ENCODE measurements at regions not wholly inside any gene's neighbourhood (a gene's known extent, or its start where the extent isn't known, plus 50 kb on each side); places are given as distances from the start of the nearest gene placed in this dataset.

DNA sequence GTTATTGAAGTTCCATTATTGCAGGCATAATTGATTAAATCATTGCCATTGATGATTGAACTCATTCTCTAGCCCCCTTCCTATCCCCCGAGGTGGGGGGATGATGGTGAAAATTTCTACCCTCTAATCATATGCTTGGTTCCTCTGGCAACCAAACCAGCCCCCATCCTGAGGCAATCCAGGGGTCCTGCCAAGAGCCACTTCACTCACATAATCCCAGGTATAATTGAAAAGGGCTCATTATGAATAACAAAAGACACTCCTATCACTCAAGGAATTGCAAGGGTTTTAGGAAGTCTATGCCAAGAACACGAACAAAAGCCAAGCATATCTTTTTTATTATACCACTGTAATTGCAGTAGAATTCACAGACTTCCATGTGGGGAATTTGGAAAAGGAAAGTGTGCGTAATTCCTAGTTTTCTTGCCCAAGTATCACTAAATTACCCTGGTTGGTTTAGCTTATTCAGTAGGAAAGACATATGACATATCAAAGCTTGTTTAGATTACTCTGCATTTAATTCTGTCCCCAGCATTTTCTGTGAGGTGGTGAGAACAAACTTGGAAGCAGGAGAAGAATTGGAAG lies 130.7 kb upstream of the TAF11L2 start:
- TF ChIP-seq POLR2A (IDR thresholded peaks at IDR 0.05) (no peak), POLR2AphosphoS5 (IDR thresholded peaks at IDR 0.05) (no peak)

All from breast epithelium (tissue), 3 donors.